HG02885 (cell line): ENCODE measurements at regions not wholly inside any gene's neighbourhood (a gene's known extent, or its start where the extent isn't known, plus 50 kb on each side); places are given as distances from the start of the nearest gene placed in this dataset.

Experiments used
- ATAC-seq: cut with Tn5 transposase; IDR thresholded peaks from one replicate; pipeline ENCODE4 v1.9.1; 2021; ENCODE audit warnings: mild to moderate bottlenecking; ENCODE audit not compliant: unreplicated experiment, poor library complexity

GRCh38 chr12:84619053-84619571 is 293.5 kb downstream of the SLC6A15 start:
- no peak for ATAC-seq

DNA sequence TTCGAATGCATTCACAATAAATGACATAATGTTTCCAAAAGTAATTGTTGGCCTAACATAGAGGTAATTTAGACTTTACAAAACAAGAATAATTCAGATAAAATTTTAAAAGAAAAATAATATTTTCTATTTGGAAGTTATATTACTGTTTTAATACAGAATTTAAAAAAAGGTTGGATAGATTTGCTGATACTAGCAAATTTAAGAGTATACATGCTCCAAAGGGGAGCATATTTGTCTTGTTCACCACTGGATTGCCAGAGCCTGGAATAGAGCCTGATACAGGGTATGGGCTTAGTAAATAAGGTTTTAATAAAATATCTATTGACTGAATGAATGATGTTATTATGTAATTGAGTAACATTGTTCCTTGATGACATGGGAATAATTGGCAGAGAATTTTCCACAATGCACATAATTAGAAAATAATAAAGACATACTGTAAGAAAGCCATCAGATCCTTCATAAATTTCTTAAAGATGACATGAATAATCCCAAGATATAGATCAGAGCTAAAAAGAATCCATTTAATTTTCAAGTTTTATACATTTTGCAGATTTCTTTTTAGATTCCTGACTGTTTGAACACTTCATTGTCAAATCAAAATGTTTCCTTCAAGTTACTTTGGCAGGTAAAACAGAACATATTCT is 305.3 kb downstream of the SLC6A15 start:
- ATAC-seq, result no peak

DNA sequence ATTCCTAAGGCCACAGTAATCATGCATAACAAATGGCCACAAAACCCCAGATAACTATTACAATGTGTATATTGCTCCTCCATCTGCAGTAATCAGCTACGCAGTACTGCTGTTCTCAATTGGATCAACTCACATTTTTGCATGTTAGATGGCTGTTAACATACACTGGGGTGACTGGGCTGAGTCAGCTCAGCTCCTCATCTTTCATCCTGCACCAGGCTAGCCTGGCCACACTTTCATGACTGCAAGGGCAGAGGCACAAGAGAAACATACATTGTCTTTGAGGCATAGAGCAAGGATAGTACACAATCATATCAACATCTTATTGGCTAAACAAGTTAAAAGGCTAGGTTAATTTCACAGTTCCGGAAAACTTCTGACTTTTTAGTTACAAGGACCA is 306.6 kb downstream of the SLC6A15 start:
- ATAC-seq, result no peak

DNA sequence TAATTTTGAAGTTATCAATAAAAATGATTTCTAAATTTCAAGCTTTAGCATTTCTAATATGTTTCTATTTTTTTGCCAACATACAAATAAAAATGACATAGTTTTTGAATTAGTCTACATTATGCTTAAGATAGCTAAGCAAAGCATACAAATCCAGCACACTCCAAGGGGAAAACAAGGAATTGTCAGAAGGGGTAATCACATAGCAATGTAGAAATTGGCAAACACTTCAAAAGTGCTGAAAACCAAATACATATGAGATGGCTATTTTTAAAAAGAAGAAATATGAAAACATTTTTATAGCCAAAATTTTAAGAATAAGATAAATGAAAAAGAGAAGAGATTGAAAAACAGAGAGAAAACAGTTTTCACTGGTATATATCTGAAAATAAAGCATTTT is 308.0 kb downstream of the SLC6A15 start:
- ATAC-seq, result no peak

- ATAC-seq, result no peak
Measured at GRCh38 chr12:84603484-84604248, 308.9 kb downstream of the SLC6A15 start.

- no peak for ATAC-seq
Measured at GRCh38 chr12:84601483-84601882, 311.1 kb downstream of the SLC6A15 start.

GRCh38 chr12:84599539-84599938 is 313.1 kb downstream of the SLC6A15 start:
- no peak for ATAC-seq

GRCh38 chr12:84596266-84596665 is 316.3 kb downstream of the SLC6A15 start:
- no peak for ATAC-seq

- ATAC-seq, result no peak
Measured at GRCh38 chr12:84594157-84594556, 318.4 kb downstream of the SLC6A15 start.

GRCh38 chr12:84585776-84586395 is 326.7 kb downstream of the SLC6A15 start:
- ATAC-seq, result no peak

- ATAC-seq, result no peak
Measured at GRCh38 chr12:84572196-84572595, 340.4 kb downstream of the SLC6A15 start.

GRCh38 chr12:84562331-84562730 is 350.3 kb downstream of the SLC6A15 start:
- ATAC-seq, result no peak

DNA sequence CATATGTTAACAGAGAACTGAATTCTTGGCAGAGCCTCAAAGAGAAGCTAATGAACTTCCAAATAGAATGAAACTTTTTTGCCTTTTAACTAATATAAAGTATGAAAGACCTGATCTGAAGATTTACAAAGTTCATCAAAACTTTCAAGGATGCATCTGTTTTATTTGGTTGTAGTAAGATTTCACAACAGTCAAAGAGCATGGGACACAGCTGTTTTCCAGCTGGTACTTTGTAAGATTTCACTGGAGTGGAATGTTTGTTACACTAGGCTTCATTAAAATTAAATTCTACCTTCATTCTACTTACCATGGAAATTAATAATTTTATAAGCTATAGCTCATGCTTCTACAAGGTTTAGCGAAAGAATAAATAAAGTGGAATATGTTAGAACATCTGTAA is 351.2 kb downstream of the SLC6A15 start:
- ATAC-seq, result no peak

DNA sequence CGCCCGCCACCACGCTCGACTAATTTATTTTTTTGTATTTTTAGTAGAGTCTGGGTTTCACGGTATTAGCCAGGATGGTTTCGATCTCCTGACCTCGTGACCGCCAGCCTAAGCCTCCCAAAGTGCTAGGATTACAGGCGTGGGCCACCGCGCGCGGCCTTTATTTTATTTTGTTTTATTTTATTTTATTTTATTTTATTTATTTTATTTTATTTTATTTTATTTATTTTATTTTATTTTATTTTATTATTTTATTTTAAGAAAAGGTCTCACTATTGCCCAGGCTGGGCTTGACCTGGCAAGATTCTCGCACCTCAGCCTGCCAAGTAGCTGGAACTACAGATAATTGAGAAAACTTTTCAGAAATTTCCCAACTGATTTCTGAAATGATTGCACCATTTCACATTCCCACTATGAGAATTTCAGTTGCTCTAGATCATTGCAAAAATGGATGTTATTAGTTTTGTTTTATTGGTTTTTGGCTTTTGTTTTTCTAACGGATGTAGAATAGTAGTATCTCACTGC is 358.3 kb downstream of the SLC6A15 start:
- no peak for ATAC-seq

DNA sequence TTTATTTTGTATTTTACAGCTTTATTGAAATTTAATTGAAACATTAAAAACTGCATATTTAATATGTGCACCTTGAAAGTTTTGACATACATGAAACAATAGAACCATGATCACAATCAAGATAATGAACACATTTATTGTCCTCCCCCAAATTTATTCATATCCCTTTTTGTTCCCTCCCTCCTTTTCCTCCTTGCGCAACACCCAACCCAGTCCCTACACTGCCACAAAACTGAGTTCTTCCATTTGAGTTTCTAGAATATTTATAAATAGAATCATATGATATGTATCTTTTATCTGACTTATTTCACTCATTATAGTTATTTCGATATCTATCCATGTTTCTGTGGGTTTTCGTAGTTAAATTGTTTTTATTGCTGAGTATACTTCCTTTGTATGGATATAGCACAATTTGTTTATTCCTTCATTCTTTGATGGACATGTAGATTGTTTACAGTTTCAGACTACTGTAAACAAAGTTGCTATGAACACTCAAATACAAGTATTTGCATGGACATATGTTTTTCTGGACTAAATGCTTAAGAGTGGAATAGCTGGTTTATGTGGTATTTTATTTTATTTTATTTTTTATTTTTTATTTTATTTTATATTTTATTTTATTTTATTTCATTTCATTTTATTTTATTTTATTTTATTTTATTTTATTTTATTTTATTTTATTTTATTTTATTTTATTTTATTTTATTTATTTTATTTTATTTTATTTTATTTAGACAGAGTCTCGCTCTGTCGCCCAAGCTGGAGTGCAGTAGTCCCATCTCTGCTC is 359.1 kb downstream of the SLC6A15 start:
- no peak for ATAC-seq

DNA sequence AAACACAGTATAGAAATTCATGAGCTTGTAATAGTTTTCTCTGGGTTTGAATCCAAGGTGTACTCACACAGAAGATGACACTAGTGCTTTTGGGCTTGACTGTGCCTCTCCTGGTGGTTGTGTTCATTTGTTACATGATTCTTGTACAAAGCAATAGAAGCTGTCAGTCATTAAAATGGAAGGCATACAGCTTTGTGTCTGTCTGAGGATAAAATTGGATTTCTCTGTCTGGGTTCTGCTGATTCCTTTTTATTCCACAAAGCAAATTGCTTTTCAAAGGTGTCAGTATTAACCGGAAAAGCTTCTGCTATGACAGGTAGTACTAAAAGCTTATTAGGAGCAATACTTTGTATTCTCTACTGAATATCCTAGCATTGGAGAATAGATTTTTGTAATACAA is 361.2 kb downstream of the SLC6A15 start:
- ATAC-seq, result no peak

DNA sequence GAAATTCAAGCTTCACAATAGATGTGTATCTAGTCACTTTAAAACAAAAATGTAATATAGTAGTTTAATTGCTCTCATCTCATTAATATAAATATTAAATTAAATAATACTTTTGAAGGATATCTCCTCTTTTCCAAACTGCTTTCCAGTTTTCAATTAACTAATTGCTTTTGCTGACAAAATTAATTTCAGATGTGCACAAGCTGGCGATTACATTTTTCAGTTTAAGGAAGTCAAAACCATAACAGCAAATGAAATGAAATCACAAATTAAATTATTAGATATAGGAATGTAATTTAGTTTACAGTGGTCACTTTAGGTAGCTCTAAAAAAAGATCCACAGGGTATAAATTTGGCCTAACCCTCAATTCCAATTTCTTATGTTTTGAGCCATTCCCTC is 362.1 kb downstream of the SLC6A15 start:
- no peak for ATAC-seq

DNA sequence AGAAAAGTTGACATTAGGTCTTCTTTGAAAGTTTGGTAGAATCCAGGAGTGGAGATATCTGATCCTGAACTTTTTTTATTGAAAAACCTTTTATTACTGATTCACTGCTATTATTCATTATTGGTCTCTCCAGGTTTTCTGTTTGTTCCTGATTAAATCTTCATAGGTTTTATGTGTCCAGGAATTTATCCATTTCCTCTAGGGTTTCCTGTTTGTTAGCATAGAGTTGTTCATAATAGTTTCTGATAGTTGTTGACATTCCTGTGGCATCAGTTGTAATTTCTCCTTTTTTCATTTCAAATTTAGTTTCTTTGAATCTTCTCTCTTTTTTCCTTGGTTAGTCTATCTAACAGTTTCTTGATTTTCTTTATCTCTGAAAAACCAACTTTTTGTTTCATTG is 370.3 kb downstream of the SLC6A15 start:
- ATAC-seq, result no peak

- no peak for ATAC-seq
Measured at GRCh38 chr12:84537666-84538065, 374.9 kb downstream of the SLC6A15 start.

DNA sequence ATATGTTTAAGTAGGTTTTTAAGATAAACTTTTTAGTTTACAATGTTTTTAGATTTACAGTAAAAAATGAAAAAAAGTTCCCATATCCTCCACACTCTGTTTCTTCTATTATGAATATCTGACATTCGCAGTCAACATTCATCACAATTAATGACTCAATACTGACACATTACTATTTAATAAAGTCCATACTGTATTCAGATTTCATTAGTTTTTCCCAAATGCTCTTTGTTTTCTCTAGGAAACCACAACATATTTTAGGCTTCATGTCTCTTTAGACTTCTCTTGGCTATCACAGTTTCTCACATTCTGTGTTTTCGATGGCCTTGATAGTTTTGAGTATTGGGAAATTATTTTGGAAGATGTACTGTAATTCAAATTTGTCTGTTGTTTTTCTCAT is 399.8 kb downstream of the SLC6A15 start:
- no peak for ATAC-seq
